HG03060 (cell line): ENCODE measurements at regions not wholly inside any gene's neighbourhood (a gene's known extent, or its start where the extent isn't known, plus 50 kb on each side); places are given as distances from the start of the nearest gene placed in this dataset.

ENCODE experiments used
- ATAC-seq: cut with Tn5 transposase; IDR thresholded peaks from one replicate; pipeline ENCODE4 v1.9.1; 2021; ENCODE audit warnings: low read depth, moderate number of reproducible peaks; ENCODE audit not compliant: unreplicated experiment

DNA sequence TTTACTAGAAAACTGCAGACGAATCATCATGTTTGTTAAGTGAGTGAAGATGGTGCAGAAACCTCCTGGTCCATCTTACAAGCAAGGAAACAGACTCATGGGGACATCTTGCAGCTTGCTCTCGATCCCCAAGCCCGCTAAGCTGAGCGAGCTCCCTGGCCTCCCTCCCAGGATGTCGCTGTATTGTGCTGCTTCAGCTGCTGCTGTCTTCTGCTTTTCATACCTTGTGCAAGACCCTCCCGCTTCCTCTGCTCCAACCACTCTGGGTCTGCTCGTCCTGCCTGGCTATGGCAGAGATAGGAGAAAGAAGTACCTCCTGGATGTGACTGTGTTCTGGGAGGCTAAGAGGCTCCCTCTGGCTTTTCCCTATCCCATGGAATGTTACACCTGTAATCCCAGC is 285.2 kb upstream of the FZD8 start:
- ATAC-seq, result no peak

DNA sequence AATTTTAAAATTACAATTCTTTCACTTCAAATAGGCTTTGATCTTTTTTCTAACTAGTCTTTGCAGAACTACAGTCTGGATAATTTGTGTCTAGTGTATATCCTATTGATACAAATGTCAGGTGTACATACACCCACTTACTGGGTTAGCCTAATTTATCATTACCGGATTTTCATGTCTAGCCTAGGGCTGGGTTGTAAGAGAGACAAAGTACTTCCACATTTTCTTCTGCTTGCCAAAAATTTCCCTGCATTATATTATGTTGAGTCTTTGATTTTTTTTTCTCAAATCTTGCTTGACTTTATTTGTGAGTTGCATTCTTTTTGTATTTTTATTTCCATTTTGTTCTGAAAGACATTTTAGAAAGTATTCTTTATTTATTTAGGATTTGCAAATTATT is 284.8 kb upstream of the FZD8 start:
- ATAC-seq, result no peak

DNA sequence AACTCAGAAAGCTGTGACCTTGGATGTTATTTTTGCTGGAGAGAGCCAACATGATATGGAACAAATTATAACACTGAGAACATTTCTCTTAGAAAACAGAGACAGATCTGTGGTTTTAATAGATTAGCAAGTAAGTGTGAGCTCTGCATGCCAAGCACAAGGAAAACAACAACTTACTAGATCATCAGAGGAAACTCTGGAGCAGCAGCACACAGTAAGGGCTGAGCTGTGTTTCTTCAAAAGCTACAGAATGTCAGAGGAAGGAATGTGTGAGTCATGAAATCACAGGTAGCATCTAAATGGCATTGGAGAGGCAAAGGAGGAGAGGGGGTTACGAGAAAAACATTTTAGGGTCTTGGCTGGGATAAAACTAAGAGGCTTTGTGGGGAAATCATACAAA is 283.4 kb upstream of the FZD8 start:
- ATAC-seq, result no peak

DNA sequence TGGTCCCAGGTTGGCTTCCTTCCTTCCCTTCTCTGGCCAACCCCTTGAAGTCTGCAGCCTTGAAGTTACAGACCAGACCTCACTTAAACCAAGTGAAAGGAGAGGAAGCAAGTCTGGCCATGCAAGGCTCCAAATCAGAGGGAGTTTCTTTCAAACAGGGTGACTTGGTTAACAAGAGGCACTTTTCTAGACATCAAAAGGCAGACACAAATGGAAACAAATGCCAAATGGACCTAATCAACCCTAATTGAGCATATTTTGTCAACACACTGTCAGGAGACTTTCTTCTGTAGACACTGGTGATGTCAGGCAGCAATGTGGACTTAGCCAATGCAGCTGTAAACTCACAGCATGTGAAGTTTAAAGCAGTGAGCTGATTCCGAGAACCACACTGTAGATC is 282.7 kb upstream of the FZD8 start:
- ATAC-seq, result no peak

DNA sequence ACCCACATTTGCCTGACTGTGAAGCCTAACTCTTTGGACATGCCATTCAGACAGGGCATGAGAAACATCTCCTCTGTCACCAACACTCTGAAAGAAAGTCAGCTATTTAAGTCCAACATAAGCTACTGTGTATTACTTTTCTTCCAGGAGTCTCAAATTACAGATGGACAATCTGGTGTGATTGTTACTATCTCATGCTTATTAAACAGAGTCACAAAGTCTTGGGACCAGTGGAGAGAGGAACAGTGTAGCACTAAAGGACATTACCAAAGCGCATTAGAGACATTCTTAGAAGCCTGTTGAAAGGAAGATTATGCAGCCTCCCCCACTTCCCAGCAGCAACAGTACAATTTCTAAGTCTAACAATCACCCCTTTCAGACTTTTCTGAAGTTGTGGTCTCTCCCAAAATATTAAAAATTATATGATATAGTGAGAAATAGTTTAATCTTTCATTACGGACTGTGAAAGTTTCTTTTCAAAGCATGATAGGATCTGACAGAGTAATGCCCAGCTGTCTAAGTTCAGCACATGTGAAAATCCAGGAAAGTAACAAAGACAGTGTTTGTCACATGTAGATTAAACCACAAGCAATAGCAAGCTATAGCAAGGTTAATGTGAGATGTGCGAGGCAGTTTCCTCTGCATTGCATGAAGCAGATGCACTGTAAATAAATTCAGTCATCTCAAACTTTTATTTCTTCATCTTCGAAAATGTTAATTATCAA is 280.9 kb upstream of the FZD8 start:
- no peak for ATAC-seq

DNA sequence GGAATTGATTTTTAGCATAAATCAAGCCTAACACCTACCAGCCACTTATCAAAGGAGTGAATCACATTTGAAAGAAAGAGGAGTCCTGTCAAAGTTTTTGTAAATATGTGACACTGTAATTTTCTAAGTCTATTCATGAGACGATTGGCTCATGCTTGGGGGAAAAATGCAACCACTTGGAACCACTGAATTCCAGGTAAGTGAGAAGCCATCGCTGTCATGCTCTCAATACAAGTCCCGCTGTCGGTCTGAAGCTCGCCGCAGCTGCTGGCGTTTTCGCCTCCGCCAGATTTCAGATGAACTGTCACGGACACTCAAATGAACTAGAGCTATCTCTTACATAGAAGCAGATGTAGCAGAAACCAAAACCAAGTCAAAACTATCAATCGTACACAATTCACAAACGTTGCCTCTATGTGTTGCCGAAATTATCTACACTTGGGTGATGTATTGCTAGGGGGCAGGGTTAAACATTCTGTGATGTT is 279.8 kb upstream of the FZD8 start:
- no peak for ATAC-seq

DNA sequence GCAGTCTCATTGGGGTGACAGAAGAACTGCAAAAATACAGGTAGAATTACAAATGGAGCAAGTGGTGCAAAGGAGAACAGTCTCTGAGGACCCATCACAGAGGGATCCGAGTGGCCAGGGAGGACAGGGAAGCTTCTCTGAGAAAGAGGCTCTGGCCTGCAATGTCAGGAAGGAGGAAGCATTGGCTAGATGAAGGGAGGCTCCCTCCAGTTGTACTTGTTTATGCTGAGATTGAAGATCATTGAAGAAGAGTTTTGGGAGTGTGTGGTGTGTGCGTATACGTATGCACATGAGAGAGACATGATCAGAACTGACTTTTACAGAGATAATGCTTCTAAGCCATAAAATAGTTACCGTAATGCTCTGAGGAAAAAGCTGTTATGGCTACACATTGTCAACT is 274.7 kb upstream of the FZD8 start:
- ATAC-seq, result no peak

DNA sequence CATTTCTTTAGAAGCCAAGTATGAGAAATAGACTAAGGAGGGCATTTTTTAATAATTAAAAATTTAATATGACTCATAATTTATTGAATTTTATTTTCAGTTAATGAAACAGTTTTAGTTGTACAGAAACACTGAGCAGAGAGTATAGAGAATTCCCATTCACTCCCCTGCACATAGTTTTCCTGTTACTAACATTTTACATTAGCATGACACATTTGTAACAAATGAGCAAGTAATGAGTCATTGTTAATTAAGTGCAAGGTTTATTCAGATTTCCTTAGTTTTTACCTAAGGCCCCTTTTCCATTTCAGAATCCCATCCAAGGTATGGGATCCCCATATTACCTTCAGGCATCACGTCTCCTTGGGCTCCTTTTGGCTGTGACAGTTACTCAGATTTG is 271.5 kb upstream of the FZD8 start:
- ATAC-seq, result no peak

DNA sequence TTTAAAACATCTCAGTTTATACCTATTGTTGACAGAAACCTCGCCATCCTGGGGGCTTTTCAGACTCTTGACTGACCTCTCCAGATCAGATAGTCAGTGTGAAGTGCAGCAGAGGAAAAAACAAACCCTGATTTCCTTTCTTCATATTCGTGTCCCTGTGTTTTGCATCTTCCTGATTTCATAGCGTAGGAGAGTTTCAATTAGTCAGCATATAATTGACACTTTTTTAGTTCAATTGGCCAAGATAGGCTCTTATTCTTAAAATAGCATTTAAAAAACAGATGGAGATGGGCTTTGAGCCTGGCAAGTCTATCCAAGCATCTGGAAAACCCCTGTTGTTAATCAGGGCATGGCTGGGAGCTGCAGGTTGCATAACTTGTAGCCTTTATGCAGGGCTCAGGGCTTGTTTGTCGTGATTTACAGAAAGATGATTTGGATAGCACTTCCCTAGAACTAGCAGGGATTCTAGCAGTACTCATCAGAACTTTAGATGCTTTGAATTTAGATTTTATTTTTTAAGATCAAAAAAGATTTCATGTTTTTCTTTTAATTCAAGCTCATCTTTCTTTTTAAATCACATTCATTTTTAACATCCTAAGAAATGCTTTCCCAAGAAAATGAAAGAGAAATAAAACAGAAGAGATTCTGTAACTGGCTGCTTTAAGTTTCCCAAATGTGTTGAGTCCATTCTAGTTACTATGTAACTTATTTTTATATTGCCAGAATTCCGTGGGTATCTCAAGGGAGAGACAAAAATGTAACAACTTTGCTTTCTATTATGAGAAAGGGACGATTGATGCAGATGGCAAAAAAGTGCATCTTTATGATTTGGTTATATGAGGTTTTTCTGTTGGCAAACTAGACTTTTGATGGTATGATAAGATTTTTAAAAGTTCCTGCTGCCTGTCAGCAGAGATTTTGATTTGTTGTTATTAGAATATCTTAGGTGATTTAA is 270.8 kb upstream of the FZD8 start:
- no peak for ATAC-seq

DNA sequence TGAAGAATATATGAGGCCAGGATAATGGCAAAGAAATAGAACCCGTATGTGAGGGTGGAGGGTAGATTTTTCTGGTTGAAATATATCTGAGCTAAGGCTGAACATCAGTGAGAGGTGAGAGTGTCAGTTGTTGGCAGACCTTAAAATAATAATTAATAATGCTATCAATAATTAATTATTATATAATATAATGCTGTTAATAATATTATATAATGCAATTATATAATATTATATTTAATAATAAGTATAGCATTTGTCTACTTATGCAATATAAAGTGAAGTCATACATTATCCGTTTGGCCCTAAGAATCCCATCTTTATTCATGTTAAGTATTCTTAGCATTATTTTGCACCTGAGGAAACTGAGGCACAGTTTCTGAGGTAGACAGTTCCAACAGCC is 269.9 kb upstream of the FZD8 start:
- no peak for ATAC-seq

DNA sequence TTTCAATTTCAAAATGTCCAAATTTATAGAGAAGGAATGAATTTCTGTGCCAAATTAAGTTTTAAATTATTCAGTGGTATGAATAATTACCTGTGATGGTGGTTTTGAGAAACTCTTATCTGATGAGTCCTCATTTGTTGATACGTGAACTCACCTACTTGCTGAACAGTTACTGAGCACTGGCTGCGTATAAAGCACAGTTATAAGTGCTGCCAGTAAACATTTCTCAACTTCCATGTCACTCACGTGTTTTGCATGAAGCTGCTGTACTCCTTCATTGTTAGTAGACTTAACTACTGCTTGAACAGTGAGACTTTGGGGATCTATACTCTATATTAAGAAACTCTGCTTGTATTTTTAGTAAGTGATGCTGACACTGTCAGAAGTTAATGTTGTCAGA is 269.1 kb upstream of the FZD8 start:
- ATAC-seq, result no peak

DNA sequence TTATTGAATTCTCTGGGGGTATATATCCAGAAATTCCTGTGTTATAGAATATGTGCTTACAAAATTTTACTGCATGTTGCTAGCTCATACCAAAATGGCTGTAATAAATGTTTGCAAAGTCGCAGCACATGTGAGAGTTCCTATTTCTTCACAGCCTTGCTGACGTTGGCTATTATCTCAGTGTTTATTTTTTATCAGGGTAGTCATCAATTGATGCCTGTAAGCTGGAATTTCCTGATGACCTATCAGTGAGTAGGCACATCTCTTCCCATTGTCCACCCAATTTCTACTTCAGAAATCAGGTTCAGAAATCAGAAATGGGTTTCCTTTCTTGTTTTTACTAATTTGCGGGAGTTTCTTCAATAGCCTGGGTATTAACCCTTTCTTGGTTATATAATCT is 268.1 kb upstream of the FZD8 start:
- ATAC-seq, result no peak

DNA sequence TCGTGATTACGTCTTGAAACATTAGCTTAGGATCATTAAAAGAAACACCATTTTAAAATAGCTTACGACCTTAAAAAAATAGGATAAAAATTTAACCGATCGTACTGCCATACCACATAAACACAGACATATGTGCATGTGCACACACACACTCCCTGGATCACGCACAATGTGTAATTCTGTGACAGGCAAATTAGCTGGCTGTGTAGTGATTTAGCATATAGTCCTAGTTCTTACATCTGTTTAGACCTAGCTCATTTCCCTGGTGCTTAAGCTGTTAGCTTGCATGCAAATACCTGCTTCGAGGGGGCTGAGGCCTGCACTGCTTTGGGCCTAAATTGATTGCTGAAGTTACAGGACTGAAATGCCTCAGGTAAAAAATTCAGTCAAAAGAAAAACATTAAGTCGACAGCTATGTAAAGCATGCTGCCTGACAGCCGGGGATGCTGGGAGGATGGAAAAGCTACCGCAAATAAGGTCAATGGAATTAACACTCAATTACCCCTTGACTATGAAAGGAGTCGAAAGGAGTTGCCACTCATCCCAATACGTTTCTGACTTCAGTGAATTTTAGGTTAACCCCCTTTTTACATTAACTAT is 267.1 kb upstream of the FZD8 start:
- ATAC-seq, result no peak

DNA sequence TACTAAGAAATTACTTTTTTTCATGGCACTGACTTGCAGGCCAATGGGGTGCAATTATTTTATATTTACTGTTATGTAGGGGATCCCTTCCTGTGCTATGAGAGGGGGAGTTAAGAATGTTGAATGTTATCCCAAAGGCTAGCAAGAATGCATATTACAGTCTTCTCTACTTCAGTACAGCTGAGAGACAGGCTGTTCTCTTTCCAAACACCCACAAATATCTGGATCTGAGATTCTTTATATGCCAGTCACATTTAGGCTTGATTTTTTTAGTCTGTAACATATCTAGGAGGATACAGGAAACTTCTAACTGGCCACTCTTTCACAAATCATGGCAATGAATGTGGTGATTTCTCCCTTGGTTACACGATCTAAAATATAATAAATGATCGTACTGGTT is 266.4 kb upstream of the FZD8 start:
- no peak for ATAC-seq

DNA sequence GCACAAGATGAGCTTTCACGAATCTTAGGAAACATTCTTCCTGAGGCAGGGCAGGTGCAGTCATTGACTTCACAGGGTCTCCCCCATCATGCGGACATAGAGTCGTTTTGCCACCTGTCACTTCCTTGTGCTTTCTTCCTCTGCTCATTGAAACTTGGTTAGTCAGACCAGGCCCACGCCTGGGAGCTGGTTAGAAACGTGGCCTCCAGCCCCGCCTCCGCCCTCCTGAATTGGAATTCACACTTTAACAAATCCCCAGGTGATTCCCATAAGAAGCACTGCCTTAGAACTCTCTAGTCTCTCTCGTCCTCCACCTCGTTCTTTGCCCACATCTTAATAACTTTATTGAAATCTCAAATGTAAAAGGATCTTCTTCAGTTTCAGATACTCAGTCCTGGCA is 265.5 kb upstream of the FZD8 start:
- no peak for ATAC-seq

DNA sequence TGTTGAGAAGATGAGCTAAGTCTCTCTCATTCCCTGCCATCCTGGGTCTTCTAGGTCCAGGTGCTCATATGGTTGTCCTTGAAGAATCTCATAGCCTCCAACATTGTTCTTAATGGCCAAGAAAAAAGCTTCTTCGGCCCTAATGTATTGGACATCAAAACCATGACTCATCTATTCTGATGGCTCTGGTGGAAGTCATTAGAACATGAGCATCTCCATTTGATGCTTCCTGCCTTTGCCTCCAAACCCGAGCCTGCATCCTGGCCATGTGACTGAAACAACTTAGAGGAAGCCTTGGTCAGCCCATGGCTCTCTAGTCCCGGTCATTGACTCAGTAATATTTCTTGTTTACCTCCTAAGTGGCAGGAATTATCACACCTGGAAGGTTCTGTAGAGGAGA is 264.1 kb upstream of the FZD8 start:
- ATAC-seq, result no peak

DNA sequence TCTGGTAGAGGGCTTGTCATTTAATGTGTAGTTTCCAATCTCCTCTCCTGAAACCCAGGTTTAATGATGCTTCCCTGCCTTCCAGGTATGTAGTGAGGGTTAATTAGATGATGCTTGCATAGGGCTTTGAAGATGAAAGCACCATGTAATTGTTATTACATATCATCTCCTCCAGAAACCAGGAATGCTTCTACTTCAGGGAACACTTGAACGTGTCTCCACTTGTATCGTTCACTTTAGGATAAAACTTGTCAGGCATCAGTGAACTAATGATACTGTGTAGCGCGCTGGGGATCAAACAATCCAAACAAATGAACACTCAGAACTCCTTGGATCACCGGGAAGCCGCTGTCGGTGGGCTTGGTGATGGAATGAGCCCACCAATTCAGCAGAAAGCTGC is 260.9 kb upstream of the FZD8 start:
- ATAC-seq, result no peak

DNA sequence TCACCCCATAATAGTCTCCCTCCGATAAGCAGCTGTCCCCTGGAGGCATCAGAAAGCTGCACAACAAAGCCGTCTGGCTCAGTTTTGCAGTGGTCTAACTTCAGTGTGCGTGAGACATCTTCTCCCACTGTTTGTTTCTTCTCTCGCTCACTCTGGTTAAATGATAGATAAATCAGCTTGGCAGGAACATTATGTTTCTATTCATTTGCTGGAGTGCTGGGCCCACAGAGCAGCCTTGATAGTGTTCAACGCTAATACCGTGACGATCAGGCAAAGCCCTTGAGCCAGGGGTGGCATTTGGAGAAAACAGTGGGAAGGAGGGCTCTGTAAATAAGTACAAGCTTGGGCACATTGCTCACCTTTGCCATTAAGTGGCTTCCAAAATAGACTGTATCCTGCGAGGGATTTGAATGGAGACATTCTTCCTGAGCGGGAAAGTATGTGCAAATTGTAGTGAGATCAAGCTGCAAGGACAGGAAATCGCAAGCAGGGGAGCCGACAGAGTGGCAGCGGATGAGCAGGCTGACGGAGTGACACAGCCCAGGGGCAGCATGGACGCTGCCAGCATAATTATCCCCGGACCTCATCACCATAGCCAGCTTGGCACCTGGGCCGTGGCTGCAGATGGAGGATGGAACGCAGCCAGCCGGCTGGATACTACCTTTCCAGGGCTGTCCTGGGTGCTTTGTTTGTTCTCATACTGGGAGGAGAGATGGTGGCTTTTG is 256.8 kb upstream of the FZD8 start:
- ATAC-seq, result no peak

DNA sequence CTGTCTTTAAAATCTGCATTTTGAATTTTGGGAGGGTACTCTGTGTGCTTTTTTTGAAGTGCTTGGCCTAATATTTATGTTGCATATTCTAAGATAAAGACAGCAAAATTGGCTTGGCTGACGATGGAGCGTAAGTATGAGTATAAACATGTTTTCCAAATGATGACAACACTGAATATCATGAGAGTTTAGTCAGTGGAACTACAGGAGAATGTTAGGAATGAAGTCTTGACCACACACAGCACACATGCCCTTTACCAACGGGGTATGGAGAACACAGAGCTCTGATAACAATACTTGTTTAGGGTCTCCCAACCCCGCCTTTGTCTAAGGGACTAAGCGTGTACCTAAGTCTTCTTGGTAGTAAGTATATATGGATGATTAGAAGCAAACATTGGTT is 253.9 kb upstream of the FZD8 start:
- ATAC-seq, result no peak

DNA sequence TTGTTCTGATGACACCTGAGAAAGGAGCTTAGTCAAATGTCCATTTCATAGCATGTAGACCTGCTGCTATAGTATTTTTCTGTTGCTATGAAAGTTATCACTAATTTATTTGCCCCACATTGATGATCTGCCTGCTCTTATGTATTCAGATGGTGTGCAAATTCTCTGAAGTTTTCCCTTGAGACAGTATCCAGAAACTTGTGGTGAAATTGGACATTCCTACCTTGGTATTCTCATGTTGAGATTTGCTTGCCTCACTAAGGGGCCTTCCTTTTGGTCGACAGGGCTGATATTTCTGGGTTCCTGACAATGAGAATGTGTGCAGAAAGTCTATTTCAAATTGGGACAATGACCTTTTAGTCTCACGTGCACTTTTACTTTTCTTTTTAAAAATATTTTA is 253.2 kb upstream of the FZD8 start:
- no peak for ATAC-seq

DNA sequence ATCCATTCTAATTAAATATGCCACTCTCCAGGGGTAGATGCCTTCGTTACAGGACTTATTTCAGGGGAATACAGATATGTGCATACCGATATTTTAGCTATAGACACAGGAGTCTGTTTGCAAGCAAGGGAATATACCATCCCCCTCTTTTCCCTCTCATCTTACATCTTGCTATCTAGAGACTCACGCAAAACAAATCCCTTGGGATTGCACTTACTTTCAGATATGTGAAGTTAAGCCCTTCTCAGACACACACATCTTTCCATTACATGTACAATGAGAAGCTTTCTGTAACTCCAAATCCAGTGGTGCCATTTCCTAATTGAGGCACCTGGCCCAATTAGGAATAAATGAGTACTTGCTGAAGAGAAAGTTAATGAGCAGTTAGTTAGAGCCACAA is 250.4 kb upstream of the FZD8 start:
- no peak for ATAC-seq
